ENCODE measurements at regions not wholly inside any gene's neighbourhood (a gene's known extent, or its start where the extent isn't known, plus 50 kb on each side); places are given as distances from the start of the nearest gene placed in this dataset.

DNA sequence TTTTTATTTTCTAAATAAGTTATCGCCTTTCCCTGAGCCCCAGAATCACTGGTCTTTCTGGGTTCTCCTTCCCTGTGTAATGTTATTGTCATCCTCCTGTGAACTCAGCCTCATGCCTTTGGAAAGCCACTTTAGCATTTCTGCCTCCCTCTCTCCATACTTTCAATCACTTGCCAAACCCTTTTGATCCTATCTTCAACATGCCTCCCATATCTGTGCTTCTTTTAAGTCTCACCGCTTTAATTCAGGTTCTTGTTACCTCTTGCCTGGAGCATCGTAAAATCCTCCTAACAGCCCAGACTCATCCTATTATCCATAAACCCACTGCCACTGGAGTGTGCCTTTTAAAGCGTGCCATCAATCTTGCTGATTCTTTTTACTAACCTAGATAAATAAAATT lies 321.8 kb downstream of the BMP4 start:
- Histone ChIP-seq H3K27me3 (no peaks in the 10 kb centered on the region), H3K4me3 (replicated peaks in 1 of 3) (no peak overlapping the region), H3K9me3 (no peaks in the 10 kb centered on the region), H3K36me3 (no peaks in the 10 kb centered on the region), H3K4me1 (no peaks in the 10 kb centered on the region), H3K27ac (no peak overlapping the region)
- TF ChIP-seq POLR2A (IDR thresholded peaks at IDR 0.05), result no peak
- no peak for DNase-seq
- 94 to 97% methylated on average over 4 of the region's 4 CpGs for WGBS, 2 donors
- intact Hi-C loops (cut with DNase I), result no loop called here

DNA sequence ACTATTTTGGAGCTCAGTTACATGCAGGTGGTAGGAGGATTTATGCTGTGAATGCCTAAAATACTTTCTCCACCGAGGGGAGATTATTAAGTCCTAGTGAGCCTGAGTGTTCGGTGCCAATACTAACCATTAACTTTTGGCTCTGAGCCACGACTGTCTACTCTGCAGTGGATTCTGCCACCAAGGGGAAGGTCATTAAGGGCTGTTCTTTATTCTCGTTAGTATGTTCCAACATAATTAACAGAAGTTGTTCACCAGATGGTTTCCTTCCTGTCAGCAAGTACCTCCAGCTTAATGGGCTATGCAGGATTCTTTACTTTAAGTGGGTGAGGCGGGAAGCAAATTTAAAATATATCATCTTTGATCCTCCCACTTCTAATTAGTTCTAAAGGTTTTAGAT lies 326.3 kb downstream of the BMP4 start:
- H3K36me3 ChIP-seq, result no peaks in the 10 kb centered on the region
- 34 to 51% methylated on average over 5 of the region's 5 CpGs for WGBS, 2 donors

GRCh38 chr14:53628732-53629430 lies 327.7 kb downstream of the BMP4 start:
- no peaks in the 10 kb centered on the region for H3K9me3 ChIP-seq
- intact Hi-C loops (cut with DNase I), result no loop called here
- WGBS, 2 donors, result 79 to 80% methylated on average over 6 of the region's 6 CpGs
- H3K4me3 ChIP-seq (replicated peaks in 1 of 3), result no peak overlapping the region
- H3K27me3 ChIP-seq, result no peaks in the 10 kb centered on the region
- TF ChIP-seq POLR2A (IDR thresholded peaks at IDR 0.05) (no peak), CTCF (IDR thresholded peaks at IDR 0.05) (no peak)
- DNase-seq, result no peak
- no peaks in the 10 kb centered on the region for H3K36me3 ChIP-seq
- no peak overlapping the region for H3K27ac ChIP-seq
- H3K4me1 ChIP-seq, result no peaks in the 10 kb centered on the region

More for the DNA sequence above, 326.3 kb downstream of the BMP4 start:
- no peak overlapping the region for H3K4me3 ChIP-seq (replicated peaks in 1 of 3)
- H3K27ac ChIP-seq, result no peak overlapping the region
- no peaks in the 10 kb centered on the region for H3K9me3 ChIP-seq
- no peaks in the 10 kb centered on the region for H3K27me3 ChIP-seq
- no peak for TF ChIP-seq CTCF (IDR thresholded peaks at IDR 0.05)
- no peak for TF ChIP-seq POLR2A (IDR thresholded peaks at IDR 0.05)
- DNase-seq, result no peak
- intact Hi-C loops (cut with DNase I), result no loop called here
- H3K4me1 ChIP-seq, result no peaks in the 10 kb centered on the region

GRCh38 chr14:53628261-53628660 lies 328.4 kb downstream of the BMP4 start:
- Histone ChIP-seq H3K27me3 (no peaks in the 10 kb centered on the region), H3K9me3 (no peaks in the 10 kb centered on the region), H3K27ac (no peak overlapping the region), H3K36me3 (no peaks in the 10 kb centered on the region), H3K4me3 (replicated peaks in 1 of 3) (no peak overlapping the region), H3K4me1 (no peaks in the 10 kb centered on the region)
- DNase-seq, result no peak
- intact Hi-C loops (cut with DNase I), result no loop called here
- 50 to 52% methylated on average over 1 of the region's 1 CpG for WGBS, 2 donors
- TF ChIP-seq CTCF (IDR thresholded peaks at IDR 0.05) (no peak), POLR2A (IDR thresholded peaks at IDR 0.05) (no peak)

DNA sequence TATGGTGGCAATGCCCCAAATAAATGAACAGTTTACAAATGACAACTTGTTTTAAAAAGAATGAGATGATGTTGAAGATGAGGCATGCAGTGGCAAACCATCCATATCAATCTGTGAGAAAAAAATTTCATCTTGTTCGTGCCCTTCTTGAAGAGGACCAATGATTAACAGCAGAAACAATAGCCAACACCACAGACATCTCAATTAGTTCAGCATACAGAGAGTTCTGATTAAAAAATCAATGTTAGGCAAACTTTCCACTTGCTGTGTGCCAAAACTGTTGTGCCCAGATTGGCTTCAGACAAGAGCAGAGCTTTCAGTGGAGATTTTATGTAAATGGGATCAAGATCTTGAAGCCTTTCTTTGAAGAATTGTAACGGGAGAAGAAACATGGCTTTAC lies 329.9 kb downstream of the BMP4 start:
- Histone ChIP-seq H3K27me3 (no peaks in the 10 kb centered on the region), H3K4me1 (no peaks in the 10 kb centered on the region), H3K36me3 (no peaks in the 10 kb centered on the region), H3K9me3 (no peaks in the 10 kb centered on the region), H3K27ac (no peak overlapping the region), H3K4me3 (replicated peaks in 1 of 3) (no peak overlapping the region)
- TF ChIP-seq CTCF (IDR thresholded peaks at IDR 0.05) (no peak), POLR2A (IDR thresholded peaks at IDR 0.05) (no peak)
- no peak for DNase-seq
- 86 to 92% methylated on average over 2 of the region's 2 CpGs for WGBS, 2 donors
- intact Hi-C loops (cut with DNase I), result no loop called here

All from thyroid gland (tissue), 4 donors.